ENCODE measurements at regions not wholly inside any gene's neighbourhood (a gene's known extent, or its start where the extent isn't known, plus 50 kb on each side); places are given as distances from the start of the nearest gene placed in this dataset.

- H3K27me3 ChIP-seq (replicated peaks; ENCODE audit: control insufficient read depth, insufficient read depth, low read length) = peaks cover 66% of the 10 kb centered on the region
- H3K9me3 ChIP-seq (ENCODE audit: control insufficient read depth, low read length) = no peaks in the 10 kb centered on the region
- H3K4me3 ChIP-seq (ENCODE audit: low read length) = no peak overlapping the region
- no peaks in the 10 kb centered on the region for H3K4me1 ChIP-seq (ENCODE audit: control insufficient read depth, insufficient read depth, low read length)
- no peaks in the 10 kb centered on the region for H3K36me3 ChIP-seq (ENCODE audit: control insufficient read depth, insufficient read depth, low read length, severe bottlenecking)
- no peak for DNase-seq (ENCODE audit: low read depth)
- H3K9ac ChIP-seq (ENCODE audit: low read length) = no peak overlapping the region
Measured at GRCh38 chr10:71132321-71132810, 80.0 kb upstream of the UNC5B start.

DNA sequence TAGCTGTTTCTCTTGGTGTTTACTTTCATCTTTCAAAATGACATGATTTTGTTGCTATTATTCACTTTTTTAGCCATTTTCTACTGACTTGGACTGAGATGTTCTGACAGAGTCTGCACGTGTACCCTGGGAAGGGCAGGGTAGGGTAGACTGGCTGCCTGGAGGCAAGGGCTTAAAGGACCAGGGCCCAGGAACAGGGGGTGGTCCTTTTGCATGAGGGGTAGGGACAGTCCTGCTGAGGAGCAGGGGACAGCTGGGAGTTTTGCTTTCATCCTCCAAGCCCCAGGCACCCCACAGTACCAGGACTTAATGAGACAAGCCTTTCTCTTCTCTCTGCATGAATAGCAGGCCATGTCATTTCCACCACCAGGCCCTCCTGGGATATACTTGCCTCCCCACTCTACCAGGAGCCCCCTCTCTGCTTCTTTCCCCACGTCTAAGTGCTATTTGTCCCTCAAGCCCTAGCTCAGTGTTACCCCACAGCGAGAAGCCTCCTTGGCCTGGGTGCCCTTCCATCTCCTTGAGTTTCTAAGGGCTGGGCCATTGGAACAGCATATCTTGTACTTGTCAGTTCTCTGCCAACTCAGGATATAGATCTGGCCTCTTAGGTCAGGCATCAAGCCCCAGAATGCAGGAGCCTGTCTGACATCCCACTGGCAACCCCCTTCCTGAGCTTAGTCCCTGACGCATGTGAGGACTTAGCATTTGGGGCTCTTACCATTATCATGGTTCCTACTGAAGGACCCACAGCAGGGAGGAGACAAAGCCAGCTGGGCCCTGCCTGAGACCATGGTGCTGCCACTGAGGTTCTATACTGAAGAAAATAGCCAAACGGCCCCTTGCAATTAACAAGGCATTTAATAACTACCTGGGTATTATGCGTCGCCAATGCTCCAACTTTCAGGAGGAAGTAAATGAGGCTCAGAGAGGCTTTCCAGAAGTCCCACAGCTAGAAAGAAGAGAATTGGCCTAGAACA lies 78.4 kb upstream of the UNC5B start:
- H3K36me3 ChIP-seq (ENCODE audit: control insufficient read depth, insufficient read depth, low read length, severe bottlenecking) = no peaks in the 10 kb centered on the region
- H3K4me3 ChIP-seq (ENCODE audit: low read length) = no peak overlapping the region
- H3K27me3 ChIP-seq (replicated peaks; ENCODE audit: control insufficient read depth, insufficient read depth, low read length) = peaks cover 76% of the 10 kb centered on the region
- no peak for DNase-seq (ENCODE audit: low read depth)
- no peaks in the 10 kb centered on the region for H3K9me3 ChIP-seq (ENCODE audit: control insufficient read depth, low read length)
- no peak overlapping the region for H3K9ac ChIP-seq (ENCODE audit: low read length)
- H3K4me1 ChIP-seq (ENCODE audit: control insufficient read depth, insufficient read depth, low read length) = no peaks in the 10 kb centered on the region

- H3K27me3 ChIP-seq (replicated peaks; ENCODE audit: control insufficient read depth, insufficient read depth, low read length) = peaks cover 84% of the 10 kb centered on the region
- no peaks in the 10 kb centered on the region for H3K36me3 ChIP-seq (ENCODE audit: control insufficient read depth, insufficient read depth, low read length, severe bottlenecking)
- no peak overlapping the region for H3K4me3 ChIP-seq (ENCODE audit: low read length)
- no peak for DNase-seq (ENCODE audit: low read depth)
- H3K9ac ChIP-seq (ENCODE audit: low read length) = no peak overlapping the region
- no peaks in the 10 kb centered on the region for H3K9me3 ChIP-seq (ENCODE audit: control insufficient read depth, low read length)
- H3K4me1 ChIP-seq (ENCODE audit: control insufficient read depth, insufficient read depth, low read length) = no peaks in the 10 kb centered on the region
Measured at GRCh38 chr10:71134732-71135211, 77.6 kb upstream of the UNC5B start.

GRCh38 chr10:71135236-71135635 lies 77.1 kb upstream of the UNC5B start:
- H3K4me1 ChIP-seq (ENCODE audit: control insufficient read depth, insufficient read depth, low read length) = no peaks in the 10 kb centered on the region
- H3K4me3 ChIP-seq (ENCODE audit: low read length) = no peak overlapping the region
- H3K36me3 ChIP-seq (ENCODE audit: control insufficient read depth, insufficient read depth, low read length, severe bottlenecking) = no peaks in the 10 kb centered on the region
- H3K27me3 ChIP-seq (replicated peaks; ENCODE audit: control insufficient read depth, insufficient read depth, low read length) = peaks cover 85% of the 10 kb centered on the region
- DNase-seq (ENCODE audit: low read depth) = no peak
- no peak overlapping the region for H3K9ac ChIP-seq (ENCODE audit: low read length)
- H3K9me3 ChIP-seq (ENCODE audit: control insufficient read depth, low read length) = no peaks in the 10 kb centered on the region

DNA sequence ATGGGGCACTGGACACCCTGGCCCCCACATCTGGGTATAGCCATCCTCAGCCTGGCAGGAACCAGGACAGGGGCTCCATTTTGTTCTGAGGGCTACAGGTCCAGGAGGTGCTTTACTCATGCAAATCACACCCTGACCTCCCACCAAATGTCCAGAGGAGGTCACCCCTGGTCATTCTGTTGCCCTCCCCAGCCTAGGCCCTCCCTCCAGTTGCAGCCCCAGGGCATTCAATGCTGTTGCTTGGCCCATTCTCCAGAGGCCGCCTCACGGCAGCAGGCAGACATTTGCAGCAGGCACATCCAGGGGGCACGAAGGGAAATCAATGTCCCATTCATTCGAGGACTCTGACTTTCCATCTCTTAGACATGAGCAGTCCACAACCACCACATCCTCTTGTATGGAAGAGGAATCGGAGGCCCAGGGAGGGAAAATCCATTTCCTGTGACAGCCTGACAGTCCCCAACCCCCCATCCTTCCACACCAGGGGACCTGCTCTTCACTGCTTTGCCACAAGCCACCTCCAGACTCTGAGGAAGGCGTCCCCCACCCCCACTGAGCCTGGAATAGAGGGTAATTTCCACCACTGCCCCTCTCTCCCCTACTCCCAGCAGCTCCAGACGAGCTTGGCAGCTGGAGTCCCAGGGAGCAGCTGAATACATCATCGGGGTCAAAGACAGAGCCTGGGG lies 76.2 kb upstream of the UNC5B start:
- Histone ChIP-seq H3K27me3 (replicated peaks; ENCODE audit: control insufficient read depth, insufficient read depth, low read length) (peaks cover 83% of the 10 kb centered on the region), H3K9me3 (ENCODE audit: control insufficient read depth, low read length) (no peaks in the 10 kb centered on the region)
- DNase-seq (ENCODE audit: low read depth) = no peak

DNA sequence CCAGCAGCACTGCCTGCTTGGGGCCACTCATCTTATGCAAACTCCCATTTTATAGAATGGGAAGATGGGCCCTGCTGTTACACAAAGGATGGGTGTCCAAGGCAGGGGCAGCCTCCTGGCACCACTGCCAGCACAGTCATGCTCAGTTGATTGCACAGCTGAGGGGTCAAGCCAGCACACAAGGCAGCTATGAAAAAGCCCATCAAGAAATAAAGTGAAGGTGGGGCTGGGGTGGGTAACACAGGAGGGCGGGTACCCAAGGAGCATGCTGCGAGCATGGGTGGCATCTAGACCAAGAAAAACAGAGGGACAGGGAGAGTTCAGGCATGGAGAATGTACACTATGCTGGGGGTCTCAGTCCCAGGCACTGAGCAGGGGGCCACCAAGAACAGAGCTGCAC lies 74.7 kb upstream of the UNC5B start:
- Histone ChIP-seq H3K9ac (ENCODE audit: low read length) (no peak overlapping the region), H3K4me1 (ENCODE audit: control insufficient read depth, insufficient read depth, low read length) (no peaks in the 10 kb centered on the region), H3K36me3 (ENCODE audit: control insufficient read depth, insufficient read depth, low read length, severe bottlenecking) (no peaks in the 10 kb centered on the region), H3K27me3 (replicated peaks; ENCODE audit: control insufficient read depth, insufficient read depth, low read length) (peaks cover 83% of the 10 kb centered on the region), H3K4me3 (ENCODE audit: low read length) (no peak overlapping the region), H3K9me3 (ENCODE audit: control insufficient read depth, low read length) (no peaks in the 10 kb centered on the region)
- no peak for DNase-seq (ENCODE audit: low read depth)

More for the DNA sequence above, 76.2 kb upstream of the UNC5B start:
- no peaks in the 10 kb centered on the region for H3K4me1 ChIP-seq (ENCODE audit: control insufficient read depth, insufficient read depth, low read length)
- no peak overlapping the region for H3K4me3 ChIP-seq (ENCODE audit: low read length)
- H3K36me3 ChIP-seq (ENCODE audit: control insufficient read depth, insufficient read depth, low read length, severe bottlenecking) = no peaks in the 10 kb centered on the region
- H3K9ac ChIP-seq (ENCODE audit: low read length) = no peak overlapping the region

- Histone ChIP-seq H3K9ac (ENCODE audit: low read length) (no peak overlapping the region), H3K4me3 (ENCODE audit: low read length) (no peak overlapping the region), H3K9me3 (ENCODE audit: control insufficient read depth, low read length) (no peaks in the 10 kb centered on the region), H3K27me3 (replicated peaks; ENCODE audit: control insufficient read depth, insufficient read depth, low read length) (peaks cover 81% of the 10 kb centered on the region), H3K4me1 (ENCODE audit: control insufficient read depth, insufficient read depth, low read length) (peaks cover 4% of the 10 kb centered on the region), H3K36me3 (ENCODE audit: control insufficient read depth, insufficient read depth, low read length, severe bottlenecking) (no peaks in the 10 kb centered on the region)
- DNase-seq (ENCODE audit: low read depth) = no peak
Measured at GRCh38 chr10:71138166-71138830, 74.1 kb upstream of the UNC5B start.

GRCh38 chr10:71141528-71141927 lies 70.8 kb upstream of the UNC5B start:
- no peak overlapping the region for H3K4me3 ChIP-seq (ENCODE audit: low read length)
- H3K4me1 ChIP-seq (ENCODE audit: control insufficient read depth, insufficient read depth, low read length) = peaks cover 16% of the 10 kb centered on the region
- H3K36me3 ChIP-seq (ENCODE audit: control insufficient read depth, insufficient read depth, low read length, severe bottlenecking) = no peaks in the 10 kb centered on the region
- no peak overlapping the region for H3K9ac ChIP-seq (ENCODE audit: low read length)
- no peaks in the 10 kb centered on the region for H3K9me3 ChIP-seq (ENCODE audit: control insufficient read depth, low read length)
- H3K27me3 ChIP-seq (replicated peaks; ENCODE audit: control insufficient read depth, insufficient read depth, low read length) = peaks cover 76% of the 10 kb centered on the region
- DNase-seq (ENCODE audit: low read depth) = no peak

DNA sequence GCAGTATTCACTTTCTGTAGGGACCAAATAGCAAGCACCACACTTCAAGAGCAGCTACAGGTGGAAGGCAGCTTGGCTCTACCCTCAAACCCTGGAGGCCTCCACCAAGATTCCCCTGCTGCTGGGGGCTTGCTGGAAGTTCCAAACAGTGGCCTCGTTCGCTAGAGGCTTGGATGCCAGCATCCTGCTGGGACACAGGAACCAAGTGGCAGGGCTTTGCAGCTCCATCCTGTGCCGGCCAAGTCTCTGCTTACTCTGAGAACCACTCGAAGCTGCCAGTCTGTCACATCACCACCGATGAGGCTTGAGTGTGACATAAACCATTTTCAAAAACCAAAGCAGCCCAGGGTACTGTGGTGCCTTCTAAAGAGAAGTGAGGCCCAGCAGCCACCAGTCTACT lies 69.2 kb upstream of the UNC5B start:
- Histone ChIP-seq H3K4me1 (ENCODE audit: control insufficient read depth, insufficient read depth, low read length) (peaks cover 16% of the 10 kb centered on the region), H3K27me3 (replicated peaks; ENCODE audit: control insufficient read depth, insufficient read depth, low read length) (peaks cover 76% of the 10 kb centered on the region), H3K4me3 (ENCODE audit: low read length) (no peak overlapping the region), H3K36me3 (ENCODE audit: control insufficient read depth, insufficient read depth, low read length, severe bottlenecking) (no peaks in the 10 kb centered on the region), H3K9me3 (ENCODE audit: control insufficient read depth, low read length) (no peaks in the 10 kb centered on the region), H3K9ac (ENCODE audit: low read length) (no peak overlapping the region)
- no peak for DNase-seq (ENCODE audit: low read depth)

DNA sequence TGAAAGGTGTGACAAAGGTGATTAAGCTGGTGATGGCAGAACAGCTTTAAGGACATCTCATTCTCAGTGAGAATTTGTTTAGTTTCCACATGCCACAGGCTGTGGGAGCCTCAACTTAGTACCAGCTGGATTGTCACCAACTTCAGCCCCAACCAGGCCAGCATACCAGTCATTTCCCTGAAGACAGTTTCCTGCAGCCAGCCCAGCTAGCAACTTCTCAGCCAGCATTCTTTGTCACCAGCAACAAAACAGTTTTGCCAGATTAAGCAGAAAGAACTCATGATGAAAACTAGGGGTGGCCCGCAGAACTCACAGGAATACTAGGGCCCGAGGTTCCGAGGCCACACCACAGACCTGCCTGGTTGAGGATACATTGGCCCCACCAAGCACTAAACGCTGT lies 68.8 kb upstream of the UNC5B start:
- no peaks in the 10 kb centered on the region for H3K9me3 ChIP-seq (ENCODE audit: control insufficient read depth, low read length)
- H3K9ac ChIP-seq (ENCODE audit: low read length) = no peak overlapping the region
- no peaks in the 10 kb centered on the region for H3K36me3 ChIP-seq (ENCODE audit: control insufficient read depth, insufficient read depth, low read length, severe bottlenecking)
- DNase-seq (ENCODE audit: low read depth) = no peak
- H3K4me3 ChIP-seq (ENCODE audit: low read length) = no peak overlapping the region
- H3K4me1 ChIP-seq (ENCODE audit: control insufficient read depth, insufficient read depth, low read length) = peaks cover 16% of the 10 kb centered on the region
- H3K27me3 ChIP-seq (replicated peaks; ENCODE audit: control insufficient read depth, insufficient read depth, low read length) = peaks cover 77% of the 10 kb centered on the region

GRCh38 chr10:71144824-71145223 lies 67.5 kb upstream of the UNC5B start:
- Histone ChIP-seq H3K9ac (ENCODE audit: low read length) (no peak overlapping the region), H3K27me3 (replicated peaks; ENCODE audit: control insufficient read depth, insufficient read depth, low read length) (peaks cover 74% of the 10 kb centered on the region), H3K4me3 (ENCODE audit: low read length) (no peak overlapping the region), H3K36me3 (ENCODE audit: control insufficient read depth, insufficient read depth, low read length, severe bottlenecking) (no peaks in the 10 kb centered on the region), H3K4me1 (ENCODE audit: control insufficient read depth, insufficient read depth, low read length) (peaks cover 16% of the 10 kb centered on the region), H3K9me3 (ENCODE audit: control insufficient read depth, low read length) (no peaks in the 10 kb centered on the region)
- no peak for DNase-seq (ENCODE audit: low read depth)
